ENCODE measurements at regions not wholly inside any gene's neighbourhood (a gene's known extent, or its start where the extent isn't known, plus 50 kb on each side); places are given as distances from the start of the nearest gene placed in this dataset.
"Not testable (repeated sequence)": the region's sequence is repeated elsewhere in the genome, so short reads cannot be mapped to it uniquely, and the experiment has no call there.

GRCh38 chr7:19971956-19972355 is 198.5 kb upstream of the TMEM196 start:
- Mint-ChIP-seq H3K4me1 (no peaks in the 10 kb centered on the region), H3K27ac (no peak overlapping the region), H3K4me3 (no peak overlapping the region), H3K27me3 (peaks cover 0 to 3% (median 0%) of the 10 kb centered on the region in 5 donors), H3K36me3 (no peaks in the 10 kb centered on the region), H3K9me3 (no peaks in the 10 kb centered on the region)
- DNase-seq (no peak), ATAC-seq (no peak)
- POLR2A ChIA-PET, result no interaction called here

GRCh38 chr7:19970514-19970913 is 197.1 kb upstream of the TMEM196 start:
- H3K4me3 Mint-ChIP-seq, result no peak overlapping the region
- no peaks in the 10 kb centered on the region for H3K4me1 Mint-ChIP-seq
- no peaks in the 10 kb centered on the region for H3K36me3 Mint-ChIP-seq
- DNase-seq (no peak), ATAC-seq (no peak)
- peaks cover 0 to 3% (median 0%) of the 10 kb centered on the region in 5 donors for H3K27me3 Mint-ChIP-seq
- no peaks in the 10 kb centered on the region for H3K9me3 Mint-ChIP-seq
- no peak overlapping the region for H3K27ac Mint-ChIP-seq
- POLR2A ChIA-PET, result no interaction called here

DNA sequence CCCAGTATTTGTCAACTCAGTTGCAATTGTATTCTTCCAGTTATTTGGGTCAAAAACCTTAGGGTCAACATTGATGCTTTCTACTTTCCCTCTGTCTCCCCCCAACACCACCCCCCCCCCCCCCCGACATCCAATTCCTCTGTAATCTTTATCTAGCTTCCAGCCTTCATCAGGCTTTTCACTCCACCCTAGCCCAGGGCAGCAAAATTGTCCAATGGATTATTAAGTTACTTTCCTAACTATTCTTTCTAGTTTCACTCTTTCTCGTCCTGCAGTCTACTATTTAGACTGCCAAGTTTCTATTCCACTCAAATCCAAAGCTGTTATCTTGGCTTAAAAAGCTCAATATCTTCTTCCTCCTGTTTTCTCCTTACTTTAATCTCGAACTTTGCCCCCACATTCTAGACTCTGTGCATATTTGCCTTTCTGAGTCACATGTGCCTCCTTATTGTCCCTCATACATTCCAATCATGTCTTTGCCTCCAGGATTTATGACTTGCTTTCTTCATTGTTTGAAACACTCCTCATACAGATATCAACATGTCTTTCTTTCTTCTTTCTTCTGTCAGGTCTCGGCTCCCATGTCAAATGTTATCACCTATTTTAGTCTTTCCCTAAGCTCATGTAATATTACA is 196.6 kb upstream of the TMEM196 start:
- Mint-ChIP-seq H3K27ac (no peak overlapping the region), H3K9me3 (no peaks in the 10 kb centered on the region), H3K27me3 (peaks cover 0 to 3% (median 0%) of the 10 kb centered on the region in 5 donors), H3K4me1 (no peaks in the 10 kb centered on the region), H3K4me3 (no peak overlapping the region), H3K36me3 (no peaks in the 10 kb centered on the region)
- ATAC-seq, result no peak
- POLR2A ChIA-PET, result no interaction called here
- no peak for DNase-seq

- H3K4me3 Mint-ChIP-seq, result no peak overlapping the region
- POLR2A ChIA-PET, result no interaction called here
- ATAC-seq, result no peak
- H3K36me3 Mint-ChIP-seq, result no peaks in the 10 kb centered on the region
- no peaks in the 10 kb centered on the region for H3K27me3 Mint-ChIP-seq
- H3K9me3 Mint-ChIP-seq, result no peaks in the 10 kb centered on the region
- no peak for DNase-seq
- H3K4me1 Mint-ChIP-seq, result no peaks in the 10 kb centered on the region
- no peak overlapping the region for H3K27ac Mint-ChIP-seq
Measured at GRCh38 chr7:19964246-19964645, 190.8 kb upstream of the TMEM196 start.

- Mint-ChIP-seq H3K36me3 (no peaks in the 10 kb centered on the region), H3K27ac (no peak overlapping the region), H3K4me3 (no peak overlapping the region), H3K27me3 (no peaks in the 10 kb centered on the region), H3K4me1 (no peaks in the 10 kb centered on the region), H3K9me3 (no peaks in the 10 kb centered on the region)
- POLR2A ChIA-PET, result no interaction called here
- ATAC-seq (no peak), DNase-seq (no peak)
Measured at GRCh38 chr7:19963695-19964094, 190.3 kb upstream of the TMEM196 start.

DNA sequence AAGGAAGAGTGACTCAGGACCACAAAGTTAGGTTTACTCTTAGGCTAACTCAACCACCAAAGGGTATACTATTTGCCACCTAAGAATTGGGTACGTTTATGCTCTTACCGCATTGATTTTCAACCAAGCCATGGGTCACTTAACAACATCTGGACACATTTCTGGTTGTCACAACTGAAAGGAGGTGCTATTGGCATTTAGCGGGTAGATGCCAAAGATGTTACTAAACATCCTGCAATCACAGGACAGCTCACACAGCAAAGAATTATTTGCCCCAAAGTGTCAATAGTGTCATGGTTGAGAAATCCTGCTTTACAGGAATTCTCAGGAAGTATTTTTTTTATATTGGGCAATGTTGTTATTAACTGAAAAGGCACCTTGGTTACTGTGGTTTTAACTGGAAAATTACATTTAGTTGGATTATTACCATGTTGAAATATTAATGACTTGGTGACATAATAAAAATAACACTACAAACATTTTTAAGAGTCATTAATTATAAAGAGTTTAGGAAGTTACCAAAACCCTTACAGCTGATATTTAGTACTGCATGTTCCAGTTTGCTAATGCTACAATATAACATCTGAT is 185.0 kb upstream of the TMEM196 start:
- Mint-ChIP-seq H3K27ac (no peak overlapping the region), H3K4me3 (no peak overlapping the region), H3K4me1 (no peaks in the 10 kb centered on the region), H3K27me3 (peaks cover 0 to 1% (median 0%) of the 10 kb centered on the region in 5 donors), H3K9me3 (peaks cover 0 to 5% (median 0%) of the 10 kb centered on the region in 9 donors), H3K36me3 (no peaks in the 10 kb centered on the region)
- POLR2A ChIA-PET, result no interaction called here
- no peak for ATAC-seq
- no peak for DNase-seq

DNA sequence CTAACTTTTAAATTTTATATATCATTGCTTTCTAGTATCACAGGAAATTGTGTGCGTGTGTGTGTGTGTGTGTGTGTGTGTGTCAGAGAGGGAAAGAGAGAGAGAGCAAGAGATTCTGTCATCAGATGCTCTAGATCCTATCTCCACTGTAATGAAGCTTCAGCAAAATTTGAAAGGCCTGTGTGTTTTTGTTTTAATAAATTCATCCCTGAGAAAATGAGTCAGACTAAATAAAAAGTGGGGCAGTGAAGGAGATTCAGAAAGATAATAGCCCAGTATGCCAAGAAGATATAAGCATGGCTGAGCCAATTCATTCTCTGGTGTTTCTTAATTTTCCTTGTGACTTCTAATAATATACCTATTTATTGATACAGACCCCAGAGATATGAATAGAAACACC is 184.2 kb upstream of the TMEM196 start:
- DNase-seq, result no peak
- Mint-ChIP-seq H3K36me3 (no peaks in the 10 kb centered on the region), H3K4me3 (no peak overlapping the region), H3K27me3 (peaks cover 0 to 3% (median 0%) of the 10 kb centered on the region in 5 donors), H3K27ac (no peak overlapping the region), H3K9me3 (peaks cover 0 to 10% (median 2%) of the 10 kb centered on the region in 9 donors), H3K4me1 (no peaks in the 10 kb centered on the region)
- POLR2A ChIA-PET, result no interaction called here
- ATAC-seq, result no peak

GRCh38 chr7:19954166-19954565 is 180.7 kb upstream of the TMEM196 start:
- peaks cover 0 to 35% (median 21%) of the 10 kb centered on the region in 9 donors for H3K9me3 Mint-ChIP-seq
- DNase-seq, H3K27ac Mint-ChIP-seq, ATAC-seq, H3K27me3 Mint-ChIP-seq, H3K4me3 Mint-ChIP-seq, POLR2A ChIA-PET, H3K36me3 Mint-ChIP-seq, H3K4me1 Mint-ChIP-seq: not testable (repeated sequence)

DNA sequence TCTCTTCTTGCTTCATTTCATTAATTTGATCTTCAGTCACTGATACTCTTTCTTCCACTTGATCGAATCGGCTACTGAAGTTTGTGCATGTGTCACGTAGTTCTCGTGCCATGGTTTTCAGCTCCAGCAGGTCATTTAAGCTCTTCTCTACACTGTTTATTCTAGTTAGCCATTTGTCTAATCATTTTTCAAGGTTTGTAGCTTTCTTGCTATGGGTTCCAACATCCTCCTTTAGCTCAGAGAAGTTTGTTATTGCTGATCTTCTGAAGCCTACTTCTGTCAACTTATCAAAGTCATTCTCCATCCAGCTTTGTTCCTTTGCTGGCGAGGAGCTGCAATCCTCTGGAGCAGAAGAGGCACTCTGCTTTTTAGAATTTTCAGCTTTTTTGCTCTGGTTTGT is 180.0 kb upstream of the TMEM196 start:
- H3K4me1 Mint-ChIP-seq, H3K36me3 Mint-ChIP-seq, H3K27ac Mint-ChIP-seq: not testable (repeated sequence)

GRCh38 chr7:19948160-19948559 is 174.7 kb upstream of the TMEM196 start:
- Mint-ChIP-seq H3K9me3 (peaks cover 0 to 35% (median 25%) of the 10 kb centered on the region in 9 donors), H3K36me3 (peaks cover 0 to 5% (median 0%) of the 10 kb centered on the region in 3 donors), H3K4me1 (no peaks in the 10 kb centered on the region), H3K27ac (no peak overlapping the region), H3K4me3 (no peak overlapping the region), H3K27me3 (peaks cover 0 to 3% (median 0%) of the 10 kb centered on the region in 5 donors)
- no peak for ATAC-seq
- POLR2A ChIA-PET, result no interaction called here
- DNase-seq, result no peak

More for the DNA sequence above, 180.0 kb upstream of the TMEM196 start:
- H3K4me3 Mint-ChIP-seq, ATAC-seq, POLR2A ChIA-PET, H3K27me3 Mint-ChIP-seq, DNase-seq: not testable (repeated sequence)
- H3K9me3 Mint-ChIP-seq, result peaks cover 0 to 42% (median 25%) of the 10 kb centered on the region in 9 donors

GRCh38 chr7:19944363-19945120 is 171.1 kb upstream of the TMEM196 start:
- Mint-ChIP-seq H3K4me3 (no peak overlapping the region), H3K27me3 (no peaks in the 10 kb centered on the region), H3K9me3 (peaks cover 0 to 12% (median 6%) of the 10 kb centered on the region in 9 donors), H3K4me1 (no peaks in the 10 kb centered on the region), H3K27ac (no peak overlapping the region), H3K36me3 (no peaks in the 10 kb centered on the region)
- POLR2A ChIA-PET, result no interaction called here
- ATAC-seq (no peak), DNase-seq (no peak)

GRCh38 chr7:19939746-19940145 is 166.3 kb upstream of the TMEM196 start:
- Mint-ChIP-seq H3K27ac (no peak overlapping the region), H3K4me1 (no peaks in the 10 kb centered on the region), H3K9me3 (peaks cover 0 to 24% (median 14%) of the 10 kb centered on the region in 9 donors), H3K36me3 (no peaks in the 10 kb centered on the region), H3K27me3 (no peaks in the 10 kb centered on the region), H3K4me3 (no peak overlapping the region)
- DNase-seq (no peak), ATAC-seq (no peak)
- POLR2A ChIA-PET, result no interaction called here

GRCh38 chr7:19932549-19933249 is 159.3 kb upstream of the TMEM196 start:
- H3K36me3 Mint-ChIP-seq, result no peaks in the 10 kb centered on the region
- no peak for DNase-seq
- H3K27ac Mint-ChIP-seq, result no peak overlapping the region
- H3K4me1 Mint-ChIP-seq, result no peaks in the 10 kb centered on the region
- H3K4me3 Mint-ChIP-seq, result no peak overlapping the region
- H3K27me3 Mint-ChIP-seq, result no peaks in the 10 kb centered on the region
- POLR2A ChIA-PET, result no interaction called here
- H3K9me3 Mint-ChIP-seq, result peaks cover 6 to 26% (median 15%) of the 10 kb centered on the region in 9 donors
- no peak for ATAC-seq
